Daoy (cell line): ENCODE measurements at regions not wholly inside any gene's neighbourhood (a gene's known extent, or its start where the extent isn't known, plus 50 kb on each side); places are given as distances from the start of the nearest gene placed in this dataset.

ENCODE experiments used
- DNase-seq: peaks from one replicate; pipeline ENCODE4 v3.0.0-alpha.2; 2015; ENCODE audit warnings: low read depth

- DNase-seq = no peak
These were observed 797.8 kb upstream of the GYPC start for GRCh38 chr2:125857971-125858794.

- no peak for DNase-seq
These were observed 794.5 kb upstream of the GYPC start for GRCh38 chr2:125861461-125861860.

- DNase-seq = no peak
These were observed 788.0 kb upstream of the GYPC start for GRCh38 chr2:125867908-125868307.

GRCh38 chr2:125870264-125870663, 785.7 kb upstream of the GYPC start:
- no peak for DNase-seq

GRCh38 chr2:125870746-125871145, 785.2 kb upstream of the GYPC start:
- no peak for DNase-seq

- DNase-seq = no peak
These were observed 781.4 kb upstream of the GYPC start for GRCh38 chr2:125874564-125874963.

- no peak for DNase-seq
These were observed 770.6 kb upstream of the GYPC start for GRCh38 chr2:125885340-125885739.

- no peak for DNase-seq
These were observed 769.8 kb upstream of the GYPC start for GRCh38 chr2:125886153-125886552.

GRCh38 chr2:125901278-125901677, 754.7 kb upstream of the GYPC start:
- DNase-seq = no peak

- DNase-seq = no peak
These were observed 729.9 kb upstream of the GYPC start for GRCh38 chr2:125925891-125926546.

GRCh38 chr2:125935559-125935958, 720.4 kb upstream of the GYPC start:
- DNase-seq = no peak

GRCh38 chr2:125942585-125943424, 713.2 kb upstream of the GYPC start:
- no peak for DNase-seq

GRCh38 chr2:125959047-125959446, 696.9 kb upstream of the GYPC start:
- no peak for DNase-seq

GRCh38 chr2:125961739-125962138, 694.2 kb upstream of the GYPC start:
- DNase-seq = no peak

- no peak for DNase-seq
These were observed 676.1 kb upstream of the GYPC start for GRCh38 chr2:125979886-125980285.

GRCh38 chr2:125983364-125983763, 672.6 kb upstream of the GYPC start:
- DNase-seq = no peak

- DNase-seq = no peak
These were observed 626.6 kb upstream of the GYPC start for GRCh38 chr2:126029316-126029715.

GRCh38 chr2:126038861-126039260, 617.1 kb upstream of the GYPC start:
- DNase-seq = no peak

- DNase-seq = no peak
These were observed 614.4 kb upstream of the GYPC start for GRCh38 chr2:126041391-126042047.

- no peak for DNase-seq
These were observed 613.9 kb upstream of the GYPC start for GRCh38 chr2:126042089-126042488.

- no peak for DNase-seq
These were observed 607.2 kb upstream of the GYPC start for GRCh38 chr2:126048719-126049118.

GRCh38 chr2:126049461-126049860, 606.5 kb upstream of the GYPC start:
- no peak for DNase-seq
